Psoas muscle (tissue), 7 donors: ENCODE measurements at regions not wholly inside any gene's neighbourhood (a gene's known extent, or its start where the extent isn't known, plus 50 kb on each side); places are given as distances from the start of the nearest gene placed in this dataset.

Experiments used
- ATAC-seq, 4 donors: fragments of 200-7000 bp; cut with Tn5 transposase; one replicate each; pipeline ENCODE4 v1.9.1; 2020; ENCODE audit warnings: moderate library complexity in 3 of 4, mild to moderate bottlenecking in 2 of 4
- DNase-seq, 2 donors: peaks; one replicate each; pipeline ENCODE4 v3.0.0-alpha.2; 2020
- H3K27ac ChIP-seq: fragments of 200-600 bp; one replicate; pipeline ENCODE4 v1.8.0; 2022
- H3K27me3 ChIP-seq, 3 donors: fragments of 200-600 bp in 1 of 3; one replicate each; pipeline versions ENCODE4 v1.6.1 to v1.8.0; 2013 to 2022; ENCODE audit warnings: low read length in 2 of 3, mild to moderate bottlenecking in 2 of 3, moderate library complexity in 1 of 3; ENCODE audit not compliant: insufficient read depth in 3 of 3
- H3K36me3 ChIP-seq, 2 donors: fragments of 200-600 bp in 1 of 2; one replicate each; pipeline versions ENCODE4 v1.6.1 to v1.8.0; 2013 to 2022; ENCODE audit warnings: low read depth in 1 of 2, mild to moderate bottlenecking in 1 of 2, moderate library complexity in 1 of 2; ENCODE audit not compliant: insufficient read depth in 1 of 2
- H3K4me1 ChIP-seq: fragments of 200-600 bp; one replicate; pipeline ENCODE4 v1.8.0; 2022
- H3K4me3 ChIP-seq: fragments of 200-600 bp; one replicate; pipeline ENCODE4 v1.8.0; 2022; ENCODE audit warnings: mild to moderate bottlenecking
- H3K9me3 ChIP-seq: fragments of 200-600 bp; one replicate; pipeline ENCODE4 v1.8.0; 2022
- CTCF ChIP-seq: fragments of 200-600 bp; IDR thresholded peaks from one replicate; pipeline ENCODE4 v1.8.0; 2022; ENCODE audit warnings: antibody characterized with exemption
- WGBS, 3 donors: extraction: QIAGEN DNeasy Blood & Tissue Kit; methylation state at CpG; one replicate each; pipeline versions ENCODE4 v1.1.6 to v1.1.7; 2013; 5-methylcytosine and 5-hydroxymethylcytosine counted together
- intact Hi-C, 2 donors: fragments of 100-400 bp; cut with DNase I; formaldehyde crosslinking; loops; one replicate each; pipeline versions ENCODE4 v1.11.0 to v1.14.2; 2022
- donor health status: healthy with polysubstance abuse.
- donor health status: DM: no; HTN: no; CAD: no; lungs with moderate emphysema.
- donor health status: Bipolar disorder and iron deficiency.
- donor health status: healthy.
- donor health status: DM: yes; HTN: yes; CAD: no.
- donor health status: DM: no; HTN: no; CAD: no.
- donor health status: DM: yes; HTN: yes; CAD: no.

DNA sequence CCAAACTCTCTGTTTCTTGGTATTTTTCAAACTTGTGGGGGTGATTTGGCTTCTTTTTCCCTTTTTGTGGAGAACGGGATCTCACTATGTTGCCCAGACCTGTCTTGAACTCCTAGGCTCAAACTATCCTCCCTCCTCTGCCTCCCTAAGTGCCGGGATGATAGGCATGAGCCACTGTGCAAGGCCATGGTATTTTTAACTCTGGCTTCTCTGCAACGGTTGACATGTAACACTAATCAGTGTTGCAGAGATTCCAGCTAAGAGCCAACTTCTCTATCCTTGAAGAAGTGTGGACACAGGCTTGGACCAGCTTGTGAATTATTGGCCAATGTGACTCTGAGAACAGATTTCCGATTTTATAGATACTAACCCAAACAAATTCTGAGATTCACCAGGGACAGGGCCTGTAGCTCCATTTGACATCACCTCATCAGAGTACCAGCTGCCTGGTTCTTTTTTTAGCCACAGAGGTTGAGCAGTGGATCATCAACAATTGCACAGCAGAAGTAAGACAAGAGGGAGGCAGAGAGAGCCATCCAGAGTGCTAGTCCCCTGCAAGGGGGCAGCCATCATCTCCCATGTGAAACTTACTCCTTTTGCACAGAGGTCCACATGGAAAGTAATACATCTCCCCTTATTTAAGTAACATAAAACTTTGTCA is 98.1 kb upstream of the SYNPR start:
- Histone ChIP-seq H3K4me1 (no peaks in the 10 kb centered on the region), H3K9me3 (no peaks in the 10 kb centered on the region), H3K27ac (no peak overlapping the region), H3K27me3 (no peaks in the 10 kb centered on the region), H3K36me3 (no peaks in the 10 kb centered on the region), H3K4me3 (no peak overlapping the region)
- DNase-seq (no peak), ATAC-seq (no peak)
- 33 to 47% (median 45%) methylated on average over 4 of the region's 4 CpGs for WGBS, 3 donors
- intact Hi-C loops = no loop called here
- TF ChIP-seq CTCF = no peak

DNA sequence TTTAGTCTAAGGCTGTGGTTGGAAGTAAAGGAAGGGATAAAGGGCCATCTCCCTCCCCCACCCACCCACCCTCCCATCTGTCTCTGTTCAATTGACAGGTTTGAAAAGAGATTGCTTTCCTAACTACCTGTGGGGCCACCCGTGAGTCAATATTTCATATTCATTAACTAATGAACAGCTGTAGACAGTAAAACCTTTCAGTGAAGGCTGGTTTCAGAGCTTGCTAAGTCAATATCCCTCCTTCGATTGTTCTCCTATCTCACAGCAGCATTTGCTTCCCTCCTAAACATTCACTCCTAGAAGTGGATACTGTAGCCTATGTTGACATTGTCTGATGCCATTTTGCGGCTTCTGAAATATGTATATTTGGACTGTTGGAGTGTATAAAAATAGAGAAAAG is 85.9 kb upstream of the SYNPR start:
- H3K36me3 ChIP-seq = no peaks in the 10 kb centered on the region
- H3K27me3 ChIP-seq = no peaks in the 10 kb centered on the region
- TF ChIP-seq CTCF = no peak
- no peaks in the 10 kb centered on the region for H3K4me1 ChIP-seq
- intact Hi-C loops = no loop called here
- DNase-seq (no peak), ATAC-seq (no peak)
- no peak overlapping the region for H3K4me3 ChIP-seq
- H3K27ac ChIP-seq = no peak overlapping the region
- H3K9me3 ChIP-seq = no peaks in the 10 kb centered on the region
- WGBS, 3 donors = 53 to 62% (median 62%) methylated on average over 3 of the region's 3 CpGs

DNA sequence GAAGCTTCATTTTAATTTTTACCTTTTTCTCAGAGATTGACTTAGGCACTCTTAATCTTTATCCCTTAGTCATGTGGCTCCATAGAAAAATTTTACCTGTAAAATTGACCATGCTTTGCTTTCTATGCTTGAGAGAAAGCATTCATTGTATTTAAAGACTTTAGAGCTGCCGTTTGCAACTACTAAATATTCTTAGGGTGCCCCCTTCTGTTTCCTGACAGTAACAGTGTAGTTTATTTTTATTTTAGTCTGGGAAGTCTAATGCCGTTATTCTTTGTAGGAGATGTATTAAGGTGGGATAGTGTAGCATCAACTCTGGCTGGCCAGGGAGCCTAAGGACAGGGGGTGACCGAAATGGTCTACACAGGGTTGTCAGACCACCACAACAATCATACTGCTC is 84.5 kb upstream of the SYNPR start:
- H3K36me3 ChIP-seq = no peaks in the 10 kb centered on the region
- WGBS, 3 donors = 10 to 17% (median 13%) methylated on average over 3 of the region's 3 CpGs
- H3K9me3 ChIP-seq = no peaks in the 10 kb centered on the region
- no peak for ATAC-seq
- peak; percentile 7 for TF ChIP-seq CTCF
- intact Hi-C loops = no loop called here
- no peak overlapping the region for H3K4me3 ChIP-seq
- no peaks in the 10 kb centered on the region for H3K27me3 ChIP-seq
- no peak overlapping the region for H3K27ac ChIP-seq
- no peak for DNase-seq
- H3K4me1 ChIP-seq = no peaks in the 10 kb centered on the region

DNA sequence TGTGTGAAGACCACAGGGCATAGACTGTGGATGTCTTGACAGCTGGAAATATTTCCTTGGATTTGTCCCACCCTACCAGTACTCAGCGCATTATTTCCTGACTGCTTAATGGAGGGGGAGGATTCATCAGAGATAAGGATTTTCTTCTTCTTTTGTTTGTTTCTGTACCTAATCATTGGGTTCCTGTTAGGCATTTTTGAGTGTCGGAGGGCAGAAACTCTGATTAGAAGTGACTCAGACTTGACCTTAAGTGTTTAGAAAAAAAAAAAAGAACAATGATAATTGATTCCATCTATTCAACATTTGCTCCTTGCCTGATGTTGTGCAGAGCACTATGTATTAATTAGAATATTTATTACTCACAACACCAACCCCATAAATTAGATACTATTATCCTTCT is 78.5 kb upstream of the SYNPR start:
- H3K4me1 ChIP-seq = no peaks in the 10 kb centered on the region
- no peak overlapping the region for H3K27ac ChIP-seq
- no peaks in the 10 kb centered on the region for H3K36me3 ChIP-seq
- WGBS, 3 donors = 73 to 85% (median 79%) methylated on average over 2 of the region's 2 CpGs
- H3K4me3 ChIP-seq = no peak overlapping the region
- no peak for ATAC-seq
- no peaks in the 10 kb centered on the region for H3K27me3 ChIP-seq
- no peak for DNase-seq
- H3K9me3 ChIP-seq = no peaks in the 10 kb centered on the region
- intact Hi-C loops = no loop called here
- TF ChIP-seq CTCF = no peak

- Histone ChIP-seq H3K4me1 (no peaks in the 10 kb centered on the region), H3K36me3 (no peaks in the 10 kb centered on the region), H3K4me3 (no peak overlapping the region), H3K27ac (no peak overlapping the region), H3K27me3 (no peaks in the 10 kb centered on the region), H3K9me3 (no peaks in the 10 kb centered on the region)
- DNase-seq = no peak
- ATAC-seq = no peak
- TF ChIP-seq CTCF = no peak
- intact Hi-C loops = no loop called here
- WGBS, 3 donors = 73 to 80% (median 75%) methylated on average over 1 of the region's 1 CpG
Observed at GRCh38 chr3:63202529-63202928, 75.6 kb upstream of the SYNPR start.
